A172 (cell line): ENCODE measurements at regions not wholly inside any gene's neighbourhood (a gene's known extent, or its start where the extent isn't known, plus 50 kb on each side); places are given as distances from the start of the nearest gene placed in this dataset.
"Not testable (repeated sequence)": the region's sequence is repeated elsewhere in the genome, so short reads cannot be mapped to it uniquely, and the experiment has no call there.

ENCODE experiments used
- DNase-seq: peaks from one replicate; pipeline ENCODE4 v3.0.0-alpha.2; 2015; ENCODE audit warnings: low spot score

DNA sequence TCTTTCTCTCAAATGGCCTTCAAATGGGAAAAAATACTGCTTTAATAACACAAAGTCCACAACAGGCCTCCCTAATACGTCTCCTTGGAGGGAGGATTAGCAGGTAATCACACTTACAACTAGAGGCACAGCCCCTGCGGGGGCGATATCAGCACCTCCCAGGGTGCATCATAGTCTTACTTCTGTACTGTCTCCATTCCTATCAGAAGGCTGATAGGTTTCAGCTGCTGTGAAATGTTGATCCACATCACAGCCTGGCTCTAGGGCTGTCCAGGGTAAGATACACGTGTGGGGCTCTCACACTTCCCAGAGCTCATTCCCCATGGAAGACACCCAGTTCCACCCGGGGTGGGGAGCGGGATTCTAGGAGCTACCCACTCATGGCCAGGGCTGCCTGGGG lies 139.1 kb upstream of the SFSWAP start:
- no peak for DNase-seq

DNA sequence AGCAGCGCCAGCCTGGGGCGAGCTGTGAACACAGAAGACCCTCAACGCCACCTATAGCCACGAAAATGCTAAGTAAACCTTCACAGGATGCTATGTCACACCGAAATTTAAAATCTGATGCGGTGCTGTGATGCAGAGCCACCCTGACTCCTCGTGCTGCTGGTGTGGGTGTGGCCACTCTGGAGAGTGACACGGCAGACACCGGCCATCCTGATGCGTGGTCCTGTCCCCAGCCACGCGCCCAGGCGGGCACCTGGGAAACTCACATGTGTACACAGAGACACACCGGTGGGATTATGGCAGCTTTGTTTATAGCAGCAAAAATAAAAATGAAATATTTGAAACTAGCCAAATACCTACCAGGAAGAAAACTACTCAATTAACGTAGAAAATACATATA lies 138.3 kb upstream of the SFSWAP start:
- DNase-seq = no peak

DNA sequence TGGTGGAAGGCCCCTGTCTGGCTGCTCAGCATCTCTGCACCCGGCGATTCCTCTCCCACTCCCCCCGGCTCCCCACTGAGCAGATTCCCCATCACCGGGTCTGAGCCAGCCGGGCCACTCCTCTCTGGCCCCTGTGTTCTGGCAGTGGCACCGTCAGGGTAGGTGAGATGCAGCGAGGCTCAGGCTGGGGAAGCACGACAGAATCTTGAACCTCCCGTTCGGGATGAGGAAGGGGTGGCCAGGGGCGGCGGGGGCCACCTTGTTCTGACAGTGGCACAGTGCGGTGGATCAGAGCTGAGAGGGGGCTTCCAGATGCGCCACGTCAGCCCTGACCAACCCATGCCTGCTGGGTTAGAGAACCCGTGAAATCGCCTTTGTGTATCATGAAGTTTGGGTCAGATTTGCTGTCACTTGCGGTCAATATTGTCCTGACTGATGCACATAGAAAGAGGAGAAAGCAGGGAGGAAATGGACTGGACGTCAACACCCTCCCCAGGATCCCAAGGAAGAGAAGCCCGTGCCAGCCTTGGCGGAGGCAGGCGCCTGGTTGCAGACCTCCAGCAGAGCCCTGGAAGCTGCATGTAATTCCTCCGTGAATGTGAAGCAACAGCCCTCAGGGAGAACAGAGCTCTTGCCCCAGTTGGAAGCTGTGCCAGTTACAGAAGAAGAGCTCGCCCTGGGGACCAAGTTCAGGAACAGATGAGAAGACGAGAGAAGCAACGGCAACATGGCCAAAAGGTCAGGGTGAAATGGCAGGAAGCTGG lies 137.1 kb upstream of the SFSWAP start:
- DNase-seq = no peak

- no peak for DNase-seq
Observed at GRCh38 chr12:131574395-131574771, 136.5 kb upstream of the SFSWAP start.

GRCh38 chr12:131575371-131575770 lies 135.5 kb upstream of the SFSWAP start:
- no peak for DNase-seq

- not testable (repeated sequence) for DNase-seq
Observed at GRCh38 chr12:131576734-131577133, 134.2 kb upstream of the SFSWAP start.

GRCh38 chr12:131577766-131578165 lies 133.1 kb upstream of the SFSWAP start:
- DNase-seq = no peak

DNA sequence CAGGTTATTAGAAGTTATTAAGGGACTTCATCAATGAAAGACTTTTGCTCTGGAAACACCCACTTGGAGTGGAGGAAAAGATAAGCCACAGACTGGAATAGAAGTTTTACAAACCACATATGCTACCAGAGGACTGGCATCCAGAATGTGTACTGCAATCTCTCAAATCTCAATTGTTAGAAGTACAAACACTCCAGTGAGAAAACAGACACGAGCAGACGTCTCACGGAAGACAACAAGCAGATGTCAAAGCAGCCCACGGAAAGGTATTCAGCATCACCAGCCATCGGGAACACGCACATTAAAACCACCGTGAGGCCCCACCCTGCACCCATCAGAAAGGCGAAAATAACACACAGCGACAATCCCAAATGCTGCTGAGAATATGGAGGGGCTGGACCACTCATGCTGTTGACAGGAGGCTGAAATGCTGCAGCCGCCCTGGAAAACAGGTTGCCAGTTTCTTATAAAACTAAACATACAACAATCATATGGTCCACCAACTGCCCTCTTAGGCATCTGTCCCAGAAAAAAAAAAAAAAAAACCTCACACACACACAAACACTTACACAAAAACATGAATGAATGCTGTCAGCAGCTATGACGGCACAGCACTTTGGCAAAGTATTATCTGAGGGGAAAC lies 131.9 kb upstream of the SFSWAP start:
- DNase-seq = no peak

- DNase-seq = no peak
Observed at GRCh38 chr12:131583090-131583712, 127.7 kb upstream of the SFSWAP start.

DNA sequence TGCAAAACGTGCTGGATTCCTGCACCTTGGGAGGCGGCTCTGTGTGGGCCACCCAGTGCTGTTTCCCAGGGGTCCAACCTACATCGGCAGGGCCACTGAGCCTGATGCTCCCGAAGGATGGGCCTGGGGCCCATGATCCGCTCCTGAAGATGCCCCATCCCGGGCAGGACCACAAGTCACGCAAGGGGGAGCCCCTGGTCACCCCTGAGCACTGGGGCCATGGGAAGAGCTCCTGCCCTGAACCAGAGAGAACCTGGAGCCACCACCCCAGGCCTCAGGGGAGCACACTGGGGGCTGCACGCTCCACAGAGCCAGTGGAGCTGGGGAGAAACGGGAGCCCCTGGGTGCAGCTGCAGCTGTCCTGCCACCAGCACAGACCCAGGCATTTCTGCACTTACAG lies 124.6 kb upstream of the SFSWAP start:
- DNase-seq = no peak

DNA sequence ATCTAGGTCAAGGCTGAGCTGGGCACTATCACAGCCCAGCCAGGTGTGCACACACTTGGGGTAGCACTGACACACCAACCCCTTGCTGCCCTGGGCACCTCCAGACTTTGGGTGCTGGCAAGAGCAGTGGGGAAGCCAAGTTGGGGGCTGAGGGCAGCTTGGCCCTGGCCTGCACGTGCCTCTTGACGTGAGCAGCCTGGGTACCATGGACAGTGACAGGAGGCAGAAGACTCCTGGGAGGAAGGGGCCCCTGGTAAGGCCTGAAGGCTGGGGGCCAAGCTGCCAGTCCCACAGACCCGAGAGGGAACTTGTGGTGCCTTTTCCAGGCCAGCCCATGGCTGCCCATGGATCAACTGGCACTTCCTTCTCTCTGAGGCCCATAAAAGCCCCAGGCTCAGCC lies 124.1 kb upstream of the SFSWAP start:
- DNase-seq = no peak

- no peak for DNase-seq
Observed at GRCh38 chr12:131587565-131587964, 123.3 kb upstream of the SFSWAP start.

DNA sequence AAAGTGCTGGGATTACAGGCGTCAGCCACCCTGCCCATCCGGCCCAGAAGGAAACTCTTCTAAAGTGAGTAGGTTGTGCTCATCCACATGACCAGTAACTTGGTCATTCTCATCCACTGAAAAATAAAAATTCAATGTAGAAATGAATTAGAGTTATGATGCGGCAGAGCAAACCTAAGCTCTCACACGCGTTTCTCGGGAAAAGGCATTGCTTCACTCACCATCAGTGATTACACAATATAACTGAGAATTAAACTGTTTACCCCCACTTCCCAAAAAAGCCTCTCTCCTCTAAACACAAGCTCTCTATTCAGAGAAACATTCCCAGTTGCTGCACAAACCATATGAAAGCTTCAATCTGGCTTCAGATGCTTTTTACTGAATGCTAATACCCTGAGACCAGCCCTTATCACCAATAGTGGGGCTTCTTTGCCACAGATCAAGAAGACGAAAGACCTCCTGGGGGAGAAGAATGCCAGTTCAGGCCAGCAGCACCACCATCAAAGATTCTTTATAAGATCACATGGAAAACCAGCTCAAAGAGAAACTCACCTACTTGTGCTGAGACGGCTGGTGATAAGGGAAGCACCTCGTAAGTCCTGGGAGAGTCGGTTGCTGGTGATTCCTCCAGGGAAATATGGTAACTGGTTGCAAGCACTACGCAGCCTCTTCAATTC lies 121.5 kb upstream of the SFSWAP start:
- DNase-seq = no peak

- no peak for DNase-seq
Observed at GRCh38 chr12:131589966-131590365, 120.9 kb upstream of the SFSWAP start.

DNA sequence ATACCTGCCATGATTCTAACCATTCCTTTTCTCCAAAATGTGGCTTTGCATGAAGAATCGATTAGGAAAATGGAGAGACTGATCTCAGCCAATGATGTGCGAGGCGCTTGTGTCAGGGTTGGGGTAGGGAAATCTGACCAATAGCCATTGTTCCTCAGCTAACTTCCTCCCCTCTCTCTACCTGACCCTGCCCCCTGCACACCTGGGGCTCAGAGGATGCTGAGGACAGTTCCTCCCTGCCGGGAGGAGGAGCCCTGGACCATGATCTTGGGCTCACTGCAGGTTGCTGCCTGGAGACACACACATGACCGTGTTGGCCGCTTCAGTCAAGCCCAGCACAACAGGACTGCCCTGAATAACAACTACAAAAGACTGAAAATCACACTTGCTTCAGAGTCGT lies 119.8 kb upstream of the SFSWAP start:
- DNase-seq = no peak

- DNase-seq = no peak
Observed at GRCh38 chr12:131591714-131592709, 118.9 kb upstream of the SFSWAP start.

GRCh38 chr12:131592972-131593371 lies 117.9 kb upstream of the SFSWAP start:
- DNase-seq = peak; percentile 9

GRCh38 chr12:131593406-131593805 lies 117.5 kb upstream of the SFSWAP start:
- no peak for DNase-seq

GRCh38 chr12:131596115-131596514 lies 114.8 kb upstream of the SFSWAP start:
- DNase-seq = no peak

GRCh38 chr12:131597333-131597732 lies 113.6 kb upstream of the SFSWAP start:
- no peak for DNase-seq

DNA sequence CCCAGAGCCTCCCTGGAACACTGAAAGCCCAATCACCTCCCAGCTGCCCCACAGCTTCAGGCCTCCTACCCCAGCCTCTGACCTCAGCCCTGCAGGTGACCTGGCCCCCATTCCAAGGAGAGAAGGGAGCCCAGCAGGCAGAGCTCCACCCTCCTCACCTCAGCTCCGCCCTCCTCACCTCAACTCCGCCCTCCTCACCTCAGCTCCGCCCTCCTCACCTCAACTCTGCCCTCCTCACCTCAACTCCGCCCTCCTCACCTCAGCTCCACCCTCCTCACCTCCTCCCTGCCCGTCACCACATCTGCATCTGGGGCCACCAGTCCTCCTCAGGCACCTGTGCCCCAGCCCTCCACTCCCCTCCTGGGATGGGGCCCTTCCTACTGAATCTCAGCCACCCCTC lies 112.2 kb upstream of the SFSWAP start:
- no peak for DNase-seq
